NCI-H2171 treated with DMSO at 0.1 percent for 48 hours (cell line): ENCODE measurements at regions not wholly inside any gene's neighbourhood (a gene's known extent, or its start where the extent isn't known, plus 50 kb on each side); places are given as distances from the start of the nearest gene placed in this dataset.
A peak's percentile ranks its signal among the peaks of the same experiment; 100 is the strongest.

Experiments used
- DNase-seq: peaks from one replicate; lab custom pipeline; 2025; lab: John Stamatoyannopoulos, UW

DNA sequence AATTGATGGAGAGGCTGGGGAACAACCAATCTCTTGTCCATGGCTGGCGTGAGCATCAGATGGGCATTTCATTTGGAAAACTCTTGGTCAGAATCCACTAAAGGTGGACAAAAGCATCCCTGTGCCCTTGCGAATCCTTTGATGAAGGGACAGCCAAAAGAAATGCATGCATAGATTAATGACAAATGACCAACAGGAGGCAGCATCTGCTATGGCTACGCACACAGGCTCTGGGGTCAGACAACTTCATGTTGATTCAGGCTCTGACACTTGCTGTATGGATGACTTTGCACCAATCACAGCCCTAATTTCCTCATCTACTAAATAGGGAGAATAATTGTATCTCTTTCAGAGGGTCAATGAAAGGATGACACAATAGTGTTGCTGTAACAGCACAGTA is 117.5 kb downstream of the ASCL4 start:
- DNase-seq: no peak

DNA sequence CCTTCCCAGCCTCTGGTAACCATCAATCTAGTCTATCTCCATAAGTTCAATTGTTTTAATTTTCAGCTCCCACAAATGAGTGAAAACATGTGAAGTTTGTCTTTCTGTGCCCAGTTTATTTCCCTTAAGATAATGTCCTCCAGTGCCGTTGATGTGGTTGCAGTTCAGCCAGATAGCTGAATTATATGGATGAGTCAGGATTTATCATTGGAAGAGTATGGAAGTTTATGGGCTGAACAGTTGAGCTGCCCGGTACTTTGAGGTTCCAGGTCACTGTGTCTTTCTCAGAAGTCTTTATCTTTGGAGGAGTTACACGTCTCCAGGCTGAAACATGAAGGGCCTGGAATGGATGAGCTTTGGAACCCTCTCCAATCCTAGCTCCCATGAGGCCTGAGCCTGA is 120.1 kb downstream of the ASCL4 start:
- no peak for DNase-seq

DNA sequence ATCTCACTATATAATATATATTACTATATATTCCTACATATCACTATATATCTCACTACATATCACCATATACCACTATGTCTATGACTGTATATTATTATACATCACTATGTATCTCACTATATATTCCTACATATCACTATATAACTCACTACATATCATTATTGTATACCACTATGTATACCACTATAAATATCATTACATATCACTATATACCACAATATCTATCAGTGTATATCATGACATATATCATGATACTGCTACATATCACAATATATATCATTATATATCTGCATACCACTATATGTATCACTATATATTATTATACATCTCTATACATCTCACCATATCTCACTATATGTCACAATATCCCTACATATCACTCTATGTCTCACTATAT is 121.5 kb downstream of the ASCL4 start:
- no peak for DNase-seq

DNA sequence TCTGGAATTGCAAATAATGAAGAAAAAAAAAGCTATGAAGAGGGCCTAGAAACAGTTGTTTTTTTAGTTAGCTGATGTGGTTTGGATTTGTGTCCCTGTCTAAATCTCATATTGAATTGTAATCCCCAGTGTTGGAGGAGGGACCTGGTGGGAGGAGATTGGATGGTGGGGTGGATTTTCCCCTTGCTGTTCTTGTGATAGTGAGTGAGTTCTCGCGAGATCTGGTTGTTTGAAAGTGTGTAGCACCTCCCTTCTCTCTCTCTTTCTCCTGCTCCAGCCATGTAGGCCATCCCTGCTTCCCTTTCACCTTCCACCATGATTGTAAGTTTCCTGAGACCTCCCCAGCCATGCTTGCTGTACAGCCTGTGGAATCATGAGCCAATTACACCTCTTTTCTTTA is 126.1 kb downstream of the ASCL4 start:
- no peak for DNase-seq

DNA sequence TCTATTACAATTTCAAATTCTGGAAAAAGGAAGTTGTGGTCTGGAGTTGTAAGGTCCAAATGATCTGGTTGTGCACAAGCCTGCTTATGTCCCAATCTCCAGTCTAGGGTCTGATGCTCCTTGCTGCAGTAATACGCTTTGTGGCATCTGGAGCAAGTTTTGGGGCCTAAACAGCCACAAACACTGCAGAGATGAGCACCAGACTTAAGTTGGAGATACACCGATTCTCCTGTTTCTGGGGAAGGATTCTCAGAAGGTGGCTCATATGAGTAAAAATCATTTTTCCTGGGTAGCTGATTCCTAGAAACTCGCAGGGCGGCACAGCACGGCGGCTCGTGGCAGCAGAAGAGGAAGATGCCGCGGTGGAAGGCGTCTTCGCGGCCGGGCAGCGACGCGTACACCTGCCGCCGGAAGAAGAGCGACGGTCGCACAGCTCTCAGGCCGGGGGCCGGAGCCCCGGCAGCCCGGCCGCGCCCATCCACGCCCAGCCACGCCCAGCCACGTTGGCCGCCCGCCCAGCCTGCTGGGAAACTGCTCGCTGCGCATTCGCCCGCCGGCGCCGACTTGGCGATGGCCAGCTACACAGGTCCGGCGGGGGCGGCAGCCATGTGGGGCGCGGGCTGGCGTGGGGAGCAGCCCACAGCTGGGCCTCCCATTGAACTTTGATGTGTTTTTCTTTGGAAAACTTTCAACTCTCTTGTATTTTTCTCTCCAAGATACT is 129.0 kb downstream of the ASCL4 start:
- DNase-seq: peak; percentile 79

DNA sequence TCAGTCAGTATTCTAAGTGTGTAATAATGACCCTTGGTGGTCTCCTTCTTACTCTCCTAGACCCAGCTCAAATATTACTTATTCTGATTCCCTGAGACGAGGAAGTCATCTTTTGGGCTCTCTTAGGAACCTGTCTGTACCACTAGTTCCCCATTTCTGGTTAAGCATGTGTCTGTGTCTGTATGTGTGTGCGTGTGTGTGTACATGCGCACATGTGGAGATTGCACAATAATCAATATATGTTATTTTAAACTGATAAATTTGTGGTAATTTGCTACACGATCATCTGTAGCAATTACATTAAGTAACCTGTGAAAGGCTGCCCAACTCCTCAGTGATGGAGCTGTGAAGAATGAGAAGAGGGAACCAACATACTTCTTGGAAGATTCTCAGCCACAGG is 132.2 kb downstream of the ASCL4 start:
- no peak for DNase-seq

DNA sequence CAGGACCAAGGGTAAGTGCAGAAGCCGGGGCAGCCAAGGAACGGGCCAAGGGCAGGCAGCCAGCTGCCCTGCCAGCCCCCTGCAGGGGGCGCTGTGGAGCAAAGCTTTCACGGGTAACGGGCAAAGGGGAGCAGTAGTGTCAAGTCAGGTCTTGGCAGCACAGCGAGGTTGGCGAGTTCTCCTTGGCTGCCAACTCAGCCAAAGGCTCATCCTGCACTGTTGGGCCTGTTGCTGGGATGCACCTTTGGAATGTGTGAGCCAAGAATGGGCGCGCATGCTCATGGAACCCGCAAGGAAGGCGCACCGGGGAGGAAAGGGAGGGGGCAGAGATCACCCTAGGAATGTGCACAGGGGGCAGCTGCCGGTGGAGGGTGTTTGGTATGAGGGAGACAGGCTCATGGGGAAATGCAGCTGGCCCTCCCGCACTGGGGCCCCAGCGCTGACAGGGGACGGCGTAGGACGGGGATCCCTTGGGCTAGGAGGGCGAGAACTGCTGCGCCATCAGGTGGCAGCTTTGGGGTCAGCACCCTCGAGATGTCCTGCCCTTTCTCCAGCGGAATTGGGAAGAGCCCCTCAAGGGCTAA is 138.0 kb downstream of the ASCL4 start:
- no peak for DNase-seq

DNA sequence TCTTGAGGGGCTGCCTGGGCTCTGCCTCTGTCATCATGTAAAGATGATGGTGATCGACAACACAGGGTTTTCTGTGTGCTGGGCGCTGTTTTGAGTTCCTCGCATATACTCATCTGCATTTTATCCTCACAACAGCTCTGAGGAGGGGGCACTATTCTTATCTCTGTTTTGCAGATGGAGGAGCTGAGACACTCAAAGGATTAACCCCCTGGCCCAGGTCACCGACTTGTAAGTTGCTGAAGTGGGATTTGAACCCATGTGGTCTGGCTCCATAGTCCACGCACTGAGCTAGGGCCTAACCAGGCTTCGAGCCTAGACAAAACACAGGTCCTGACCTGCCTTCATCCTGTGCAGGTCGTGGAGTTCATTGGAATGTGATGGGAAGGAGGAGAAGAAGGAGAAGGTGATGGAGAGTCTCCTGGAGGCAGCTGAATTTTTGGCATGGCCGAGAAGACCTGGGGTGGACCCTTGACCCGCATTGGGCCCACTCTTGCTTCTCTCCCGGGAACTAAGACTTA is 140.0 kb downstream of the ASCL4 start:
- DNase-seq: no peak

DNA sequence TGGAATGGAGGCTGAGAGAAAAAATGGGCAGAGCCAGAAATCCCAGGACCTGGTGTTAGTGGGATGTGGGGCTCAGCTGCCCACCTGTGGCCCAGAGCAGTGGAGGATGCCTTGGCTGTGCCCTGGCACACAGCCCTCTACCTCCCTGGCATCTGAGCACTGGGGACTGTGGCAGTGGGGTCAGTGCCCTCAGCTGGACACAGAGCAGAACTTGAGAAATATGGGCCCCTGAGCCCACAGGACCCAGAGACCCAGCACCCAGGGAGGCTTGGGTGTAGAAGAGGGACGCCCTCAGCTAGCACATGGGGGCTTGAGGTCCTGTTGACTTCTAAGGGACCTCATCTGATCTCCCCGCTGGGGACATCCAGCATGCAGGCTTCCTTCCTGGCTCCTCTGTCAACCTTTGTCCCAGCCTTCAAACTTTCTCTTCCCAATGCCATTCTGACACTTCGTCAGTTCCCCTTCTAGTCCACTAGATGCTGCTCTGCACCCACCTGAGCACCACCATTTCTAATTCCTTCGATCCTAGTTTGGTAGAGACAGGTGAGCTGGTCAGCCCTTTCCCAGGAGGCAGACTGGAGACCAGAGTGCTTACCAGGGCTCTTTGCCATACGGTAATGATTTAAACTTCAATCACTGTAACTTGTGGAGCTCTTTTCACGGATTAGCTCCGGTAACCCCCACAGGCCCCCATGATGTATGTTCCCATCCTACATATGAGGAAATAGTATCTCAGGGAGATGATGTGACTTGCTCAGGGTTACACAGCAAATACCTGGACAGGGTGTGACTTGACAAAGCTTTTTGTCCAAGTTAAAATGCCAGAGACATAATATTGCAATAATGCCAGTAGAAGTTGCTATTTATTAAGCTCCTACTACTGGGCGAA is 143.7 kb downstream of the ASCL4 start:
- DNase-seq: peak; percentile 64

DNA sequence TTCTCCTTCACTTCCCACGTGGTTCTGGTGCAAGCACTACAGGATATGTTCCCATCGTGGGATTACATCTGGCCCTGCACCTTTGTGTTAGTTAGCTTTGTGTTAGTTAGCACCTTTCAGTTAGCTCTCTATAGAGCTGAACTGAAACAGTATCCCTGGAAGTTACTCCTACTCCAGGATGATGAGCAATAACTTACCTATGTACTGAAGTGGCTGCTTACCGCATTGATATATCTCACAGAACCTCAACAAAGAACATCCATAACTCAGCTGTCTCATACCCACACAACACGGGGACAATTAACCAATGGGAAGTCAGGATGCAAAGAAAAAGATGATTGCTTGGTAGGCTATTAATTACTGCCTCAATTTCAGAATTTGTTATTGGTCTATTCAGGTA is 146.6 kb downstream of the ASCL4 start:
- DNase-seq: no peak

DNA sequence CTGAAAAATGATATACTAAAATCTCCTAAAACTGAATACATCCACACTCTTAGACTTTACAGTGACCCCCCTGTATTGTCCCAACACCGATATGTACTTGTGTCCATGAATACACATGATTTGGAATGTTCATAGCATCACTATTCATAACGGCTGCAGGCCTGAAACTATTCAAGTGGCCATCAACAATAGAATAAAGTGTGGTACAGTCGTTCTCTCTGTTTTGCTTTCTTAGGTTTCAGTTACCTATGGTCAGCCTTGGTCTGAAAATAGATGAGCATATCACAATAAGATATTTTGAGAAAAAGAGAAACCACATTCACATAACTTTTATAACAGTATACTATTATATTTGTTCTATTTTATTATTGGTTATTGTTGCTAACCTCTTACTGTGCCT is 150.6 kb downstream of the ASCL4 start:
- DNase-seq: no peak

DNA sequence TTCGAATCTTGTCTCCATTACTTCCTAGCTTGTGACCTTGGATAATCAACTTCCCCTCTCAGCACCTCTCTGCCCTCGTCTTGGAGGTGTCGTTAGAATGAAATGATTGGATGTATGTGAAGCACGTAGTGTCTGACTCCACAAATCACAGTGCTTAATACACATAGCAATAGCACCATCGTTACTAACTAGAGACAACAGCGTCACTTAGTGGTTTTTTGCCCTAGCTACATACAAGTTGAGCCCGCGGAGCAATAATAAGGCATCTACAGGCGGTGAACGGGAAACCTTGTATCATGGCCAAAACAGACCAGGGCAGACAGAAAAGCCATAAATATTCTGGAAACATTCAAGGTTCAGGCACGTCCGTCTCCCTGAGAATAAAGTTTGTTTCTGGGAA is 154.9 kb downstream of the ASCL4 start:
- no peak for DNase-seq

DNA sequence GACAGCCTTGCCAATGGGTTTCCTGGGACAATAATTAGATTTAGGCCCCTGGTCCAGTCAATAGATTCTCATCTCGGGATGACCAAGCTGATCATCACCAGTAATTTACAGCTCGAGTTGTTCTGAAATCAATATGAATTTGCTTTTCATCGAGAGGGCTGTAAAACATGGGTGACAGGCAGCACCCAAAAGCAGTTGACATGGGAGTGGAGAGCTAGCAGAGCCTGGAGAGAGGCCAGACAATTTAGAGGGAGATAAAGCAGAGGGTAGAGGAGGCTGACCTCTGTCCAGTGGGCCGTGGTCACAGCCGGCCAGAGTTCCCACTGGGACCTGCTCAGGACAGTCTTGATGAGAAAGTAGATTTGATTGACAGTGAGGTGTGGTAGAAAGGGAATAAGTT is 157.3 kb downstream of the ASCL4 start:
- DNase-seq: no peak

DNA sequence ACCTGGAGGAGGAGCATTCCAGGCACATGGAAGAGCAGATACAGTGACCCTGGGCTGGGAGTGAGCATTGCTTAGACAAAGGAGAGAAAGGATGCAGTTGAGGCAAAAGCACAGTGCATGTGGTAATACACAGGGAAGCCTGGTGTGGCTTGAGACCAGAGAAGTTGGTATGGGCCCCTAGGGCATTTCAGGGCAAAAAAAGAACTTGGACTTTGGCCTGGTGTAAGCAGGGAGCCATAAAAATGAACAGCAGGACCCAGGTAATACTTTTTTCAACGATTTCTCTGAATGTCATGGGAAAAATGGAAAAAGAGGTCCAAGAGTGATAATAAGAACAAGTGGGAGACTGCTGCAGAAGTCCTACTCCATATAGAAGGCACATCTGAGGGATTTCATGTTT is 163.9 kb downstream of the ASCL4 start:
- no peak for DNase-seq

DNA sequence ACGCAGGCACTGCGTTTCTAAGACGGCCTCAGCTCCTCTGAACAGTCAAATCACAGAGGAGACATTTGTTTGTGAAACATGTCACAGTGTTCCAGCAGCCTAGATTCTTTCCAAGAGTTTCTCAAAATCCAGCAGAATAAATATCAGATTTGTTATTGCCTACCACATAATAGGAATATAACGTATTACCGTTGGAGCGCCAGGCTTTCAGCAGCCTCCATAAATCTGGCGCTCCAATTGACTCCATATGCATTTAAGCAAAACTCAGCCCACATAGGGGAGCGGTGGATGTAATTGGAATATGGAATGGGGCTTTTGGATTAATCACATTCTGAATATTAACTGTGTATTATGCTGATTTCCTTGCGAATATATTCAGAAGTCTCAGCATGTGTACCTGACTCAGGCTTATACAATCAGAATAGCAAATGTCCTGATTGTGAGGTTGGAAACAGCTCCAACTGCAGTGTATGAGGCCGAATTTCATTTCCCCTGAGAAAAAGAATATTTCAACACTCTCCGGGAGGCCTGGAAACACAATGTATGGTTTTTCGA is 174.0 kb downstream of the ASCL4 start:
- no peak for DNase-seq

DNA sequence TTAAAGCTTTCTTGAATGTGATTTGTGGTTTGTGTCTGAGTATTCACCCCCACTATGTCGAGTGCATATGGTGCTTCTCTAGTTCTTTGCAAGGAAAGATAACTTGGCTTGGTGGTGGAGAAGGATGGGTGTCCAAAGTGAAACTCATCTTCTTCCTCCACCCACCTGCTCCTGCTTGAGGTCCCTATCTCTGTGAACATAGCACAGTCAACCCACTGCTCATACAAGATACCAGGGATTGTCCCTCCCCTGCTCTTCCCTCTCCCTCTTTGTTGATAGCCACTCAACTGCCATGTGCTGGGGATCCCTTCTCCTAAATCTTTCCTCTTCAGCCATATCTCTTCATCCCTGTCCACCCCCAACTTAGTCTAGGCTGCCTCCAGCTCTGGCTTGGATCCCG is 176.5 kb downstream of the ASCL4 start:
- DNase-seq: no peak

DNA sequence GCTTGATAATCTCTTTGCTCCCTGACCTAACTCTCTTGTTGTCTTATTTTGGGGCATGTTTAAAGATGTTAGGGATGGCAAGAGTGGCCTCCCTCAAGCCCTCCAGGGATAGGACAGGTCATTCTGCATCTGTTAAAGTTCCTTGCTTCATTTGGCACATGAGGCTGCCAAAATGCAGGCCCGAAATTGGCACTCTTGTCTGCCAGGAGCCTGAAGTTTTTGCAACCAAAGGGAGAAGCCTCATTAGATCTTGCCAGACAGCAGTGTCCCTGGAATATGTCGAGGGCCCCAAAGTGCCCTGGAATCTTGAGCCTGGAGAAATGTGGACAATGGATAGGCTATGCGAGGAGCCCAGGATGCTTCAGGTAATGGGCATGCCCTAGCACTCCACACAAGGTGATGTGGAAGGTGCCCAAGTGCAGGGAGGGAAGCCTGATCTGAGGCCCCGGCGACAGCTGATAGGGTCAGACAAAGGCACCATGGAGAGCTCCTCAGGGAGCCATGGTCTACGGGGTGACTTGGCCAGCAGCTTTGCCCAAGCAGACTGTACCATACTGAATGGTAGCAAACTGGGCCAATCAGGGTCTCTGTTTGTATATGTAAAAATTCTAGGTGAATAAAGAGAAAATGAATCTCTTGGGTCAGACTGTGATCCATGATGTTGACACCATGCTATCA is 173.0 kb upstream of the WSCD2 start:
- no peak for DNase-seq

DNA sequence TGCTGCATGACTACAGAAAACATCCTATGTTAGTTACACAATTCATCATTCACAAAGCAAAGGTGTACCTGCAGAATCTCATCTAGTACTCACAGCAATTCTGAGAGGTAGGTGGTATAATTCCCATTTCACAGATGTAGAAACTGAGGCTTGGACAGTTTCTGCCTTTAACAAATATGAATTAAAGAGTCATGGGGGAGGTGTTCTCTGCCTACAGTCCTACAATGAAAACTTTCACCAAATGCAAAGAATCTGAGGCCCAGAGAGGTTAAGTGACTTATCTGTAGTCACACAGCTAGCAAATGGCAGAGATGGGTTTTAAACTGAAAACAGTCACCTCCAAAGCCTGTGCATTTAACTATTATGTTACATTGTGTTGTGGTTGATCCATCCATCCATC is 171.6 kb upstream of the WSCD2 start:
- DNase-seq: no peak

DNA sequence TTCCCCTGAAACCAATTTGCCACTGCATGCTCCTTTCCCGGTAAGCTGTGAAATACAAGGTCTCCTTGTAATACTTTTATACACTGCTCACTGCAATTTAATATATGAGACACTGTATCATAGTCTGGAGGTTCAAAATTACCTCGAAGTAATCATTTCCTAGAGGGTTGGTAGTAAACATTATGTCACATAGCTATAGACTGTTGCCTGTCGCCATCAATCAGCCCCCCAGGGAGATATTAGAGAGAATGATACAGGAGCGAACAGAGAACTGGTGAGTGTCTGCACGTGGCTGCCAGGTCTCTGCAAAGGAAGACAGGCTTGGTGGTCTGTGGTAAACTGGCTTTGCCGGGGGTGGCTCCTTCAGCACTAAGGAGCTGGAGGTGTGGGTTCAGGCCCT is 165.5 kb upstream of the WSCD2 start:
- DNase-seq: no peak

DNA sequence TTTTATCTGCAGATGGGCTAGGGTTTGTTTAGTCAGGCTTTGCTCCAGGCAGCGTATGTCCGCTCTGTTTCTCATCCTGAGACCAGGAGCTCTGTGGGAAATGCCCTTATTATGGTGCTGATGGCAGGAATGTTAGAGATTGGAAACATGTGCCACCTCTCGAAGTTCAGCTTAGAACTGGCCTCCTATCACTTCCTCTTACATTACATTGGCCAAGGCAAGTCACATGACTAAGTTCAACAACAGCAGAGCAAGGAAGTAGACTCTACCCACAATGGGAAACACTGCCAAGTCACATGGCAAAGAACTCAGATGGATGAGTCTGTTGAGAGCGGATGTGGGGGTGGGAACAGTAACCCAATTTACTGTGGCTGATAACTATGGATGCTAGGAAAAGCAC is 161.9 kb upstream of the WSCD2 start:
- DNase-seq: peak; percentile 13

DNA sequence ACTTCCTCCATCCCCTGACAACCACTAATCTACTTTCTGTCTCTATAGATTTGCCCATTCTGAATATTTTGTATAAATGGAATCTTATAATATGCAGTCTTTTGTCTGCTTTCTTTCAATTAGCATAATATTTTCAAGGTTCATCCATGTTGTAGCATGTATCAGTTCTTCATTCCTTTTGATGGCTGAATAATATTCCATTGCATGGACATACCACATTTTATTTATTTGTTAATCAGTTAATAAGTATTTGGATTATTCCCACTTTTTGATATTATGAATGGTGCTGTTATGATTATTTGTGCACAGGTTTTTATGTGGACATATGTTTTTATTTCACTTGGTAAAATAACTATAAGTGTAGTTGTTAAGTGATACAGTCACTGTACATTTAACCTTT is 155.1 kb upstream of the WSCD2 start:
- DNase-seq: no peak

DNA sequence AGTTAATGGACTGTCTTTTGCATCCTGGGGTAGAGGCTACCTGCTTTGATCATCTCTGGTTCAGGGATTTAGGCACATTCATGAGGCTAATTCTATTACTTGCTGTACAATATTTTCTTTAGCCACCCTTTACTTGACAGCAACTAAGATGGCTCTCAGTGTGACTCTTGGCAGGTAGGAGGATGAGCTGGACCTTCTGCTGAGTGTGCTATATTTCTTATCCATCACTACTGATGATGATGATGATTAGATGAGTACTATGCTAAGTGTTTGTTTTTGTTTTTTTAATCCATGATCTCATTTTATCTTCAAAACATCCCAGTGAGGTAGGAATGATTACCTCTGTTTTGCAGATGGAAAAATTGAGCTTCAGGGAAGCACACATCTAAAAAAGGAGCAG is 152.8 kb upstream of the WSCD2 start:
- no peak for DNase-seq
